Natural killer cell (primary cell): ENCODE measurements at regions not wholly inside any gene's neighbourhood (a gene's known extent, or its start where the extent isn't known, plus 50 kb on each side); places are given as distances from the start of the nearest gene placed in this dataset.

Experiments used
- ATAC-seq, 3 donors: fragments of 150-1000 bp in 2 of 3; fragments of 200-7000 bp in 1 of 3; cut with Tn5 transposase; 1 replicate in 1 of 3; 2 replicates in 2 of 3; pipeline ENCODE4 v1.10.0; 2021; ENCODE audit warnings: mild to moderate bottlenecking in 2 of 3, moderate library complexity in 2 of 3
- DNase-seq, 2 donors: peaks; one replicate each; pipeline versions ENCODE4 v3.0.0 to v3.0.0-alpha.2; 2013 to 2021; ENCODE audit warnings: mixed read lengths in 1 of 2
- H3K27ac ChIP-seq: one replicate; pipeline ENCODE4 v1.5.1; 2013; ENCODE audit warnings: mild to moderate bottlenecking, low read length
- H3K27me3 ChIP-seq: one replicate; pipeline ENCODE4 v1.6.1; 2013; ENCODE audit warnings: low read length; ENCODE audit not compliant: control insufficient read depth, insufficient read depth
- H3K36me3 ChIP-seq: one replicate; pipeline ENCODE4 v1.6.1; 2013; ENCODE audit warnings: low read length; ENCODE audit not compliant: control insufficient read depth, insufficient read depth
- H3K4me1 ChIP-seq: one replicate; pipeline ENCODE4 v1.6.1; 2013; ENCODE audit warnings: low read length; ENCODE audit not compliant: control insufficient read depth, insufficient read depth
- H3K4me3 ChIP-seq: one replicate; pipeline ENCODE4 v1.5.1; 2013; ENCODE audit warnings: low read length
- H3K9me3 ChIP-seq: one replicate; pipeline ENCODE4 v1.6.1; 2013; ENCODE audit warnings: low read length; ENCODE audit not compliant: control insufficient read depth, insufficient read depth
- H3K27ac Mint-ChIP-seq, 2 donors: one replicate each; pipeline ENCODE4 v1.8.0; 2022; ENCODE audit warnings: mild to moderate bottlenecking in 2 of 2, mixed read lengths in 2 of 2, moderate library complexity in 1 of 2
- H3K27me3 Mint-ChIP-seq, 2 donors: one replicate each; pipeline ENCODE4 v1.8.0; 2022; ENCODE audit warnings: low read depth in 2 of 2, mixed read lengths in 2 of 2
- H3K36me3 Mint-ChIP-seq: one replicate; pipeline ENCODE4 v1.8.0; 2022; ENCODE audit warnings: mixed read lengths
- H3K4me1 Mint-ChIP-seq, 2 donors: one replicate each; pipeline ENCODE4 v1.8.0; 2022; ENCODE audit warnings: mixed read lengths in 2 of 2
- H3K4me3 Mint-ChIP-seq: one replicate; pipeline ENCODE4 v1.8.0; 2022; ENCODE audit warnings: mild to moderate bottlenecking, moderate library complexity, mixed read lengths
- H3K9me3 Mint-ChIP-seq, 2 donors: one replicate each; pipeline ENCODE4 v1.8.0; 2022; ENCODE audit warnings: mixed read lengths in 2 of 2
- WGBS: methylation state at CpG from one replicate; pipeline ENCODE4 v1.1.7; 2013; ENCODE audit warnings: missing lambda C conversion rate; ENCODE audit not compliant: insufficient coverage; 5-methylcytosine and 5-hydroxymethylcytosine counted together
- intact Hi-C: fragments of 100-400 bp; cut with micrococcal nuclease; formaldehyde crosslinking; loops from one replicate; pipeline ENCODE4 v1.14.2; 2022
- TF ChIP-seq, protein P1 (sequence below): fragments of 200-600 bp; IDR thresholded peaks from one replicate; pipeline ENCODE4 v1.8.0; 2022; ENCODE audit warnings: antibody characterized with exemption

DNA sequence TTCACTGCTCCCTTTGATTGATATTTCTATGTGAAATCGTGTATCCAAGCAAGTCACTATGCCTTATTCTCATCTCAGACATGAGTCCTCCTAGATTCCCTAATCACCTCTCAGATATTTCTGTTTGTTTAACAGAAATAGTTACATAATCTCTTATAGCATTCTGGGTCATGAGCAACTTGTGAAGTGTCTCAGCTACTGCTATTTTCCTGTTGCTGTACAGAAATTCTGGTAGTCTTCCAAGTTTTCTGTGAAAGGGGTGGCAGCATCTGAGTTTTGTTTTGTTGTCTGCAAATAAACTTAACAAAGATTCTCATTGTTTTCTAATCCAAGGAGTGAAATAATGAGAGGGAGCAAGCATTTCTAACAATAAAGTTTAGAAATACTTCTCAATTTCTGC lies 256.9 kb upstream of the ST8SIA4 start:
- no peak for ATAC-seq
- no peaks in the 10 kb centered on the region for H3K27me3 ChIP-seq
- Mint-ChIP-seq H3K9me3 (peaks cover 4 to 6% of the 10 kb centered on the region in 2 donors), H3K27ac (no peak overlapping the region), H3K4me3 (no peak overlapping the region), H3K27me3 (no peaks in the 10 kb centered on the region), H3K36me3 (no peaks in the 10 kb centered on the region), H3K4me1 (no peaks in the 10 kb centered on the region)
- H3K36me3 ChIP-seq: no peaks in the 10 kb centered on the region
- WGBS: 80% methylated on average over 1 of the region's 1 CpG
- H3K9me3 ChIP-seq: peaks cover 2% of the 10 kb centered on the region
- TF ChIP-seq, protein P1, sequence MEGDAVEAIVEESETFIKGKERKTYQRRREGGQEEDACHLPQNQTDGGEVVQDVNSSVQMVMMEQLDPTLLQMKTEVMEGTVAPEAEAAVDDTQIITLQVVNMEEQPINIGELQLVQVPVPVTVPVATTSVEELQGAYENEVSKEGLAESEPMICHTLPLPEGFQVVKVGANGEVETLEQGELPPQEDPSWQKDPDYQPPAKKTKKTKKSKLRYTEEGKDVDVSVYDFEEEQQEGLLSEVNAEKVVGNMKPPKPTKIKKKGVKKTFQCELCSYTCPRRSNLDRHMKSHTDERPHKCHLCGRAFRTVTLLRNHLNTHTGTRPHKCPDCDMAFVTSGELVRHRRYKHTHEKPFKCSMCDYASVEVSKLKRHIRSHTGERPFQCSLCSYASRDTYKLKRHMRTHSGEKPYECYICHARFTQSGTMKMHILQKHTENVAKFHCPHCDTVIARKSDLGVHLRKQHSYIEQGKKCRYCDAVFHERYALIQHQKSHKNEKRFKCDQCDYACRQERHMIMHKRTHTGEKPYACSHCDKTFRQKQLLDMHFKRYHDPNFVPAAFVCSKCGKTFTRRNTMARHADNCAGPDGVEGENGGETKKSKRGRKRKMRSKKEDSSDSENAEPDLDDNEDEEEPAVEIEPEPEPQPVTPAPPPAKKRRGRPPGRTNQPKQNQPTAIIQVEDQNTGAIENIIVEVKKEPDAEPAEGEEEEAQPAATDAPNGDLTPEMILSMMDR: no peak
- H3K27ac ChIP-seq: no peak overlapping the region
- no peak overlapping the region for H3K4me3 ChIP-seq
- no peak for DNase-seq
- no peaks in the 10 kb centered on the region for H3K4me1 ChIP-seq
- intact Hi-C loops: no loop called here

DNA sequence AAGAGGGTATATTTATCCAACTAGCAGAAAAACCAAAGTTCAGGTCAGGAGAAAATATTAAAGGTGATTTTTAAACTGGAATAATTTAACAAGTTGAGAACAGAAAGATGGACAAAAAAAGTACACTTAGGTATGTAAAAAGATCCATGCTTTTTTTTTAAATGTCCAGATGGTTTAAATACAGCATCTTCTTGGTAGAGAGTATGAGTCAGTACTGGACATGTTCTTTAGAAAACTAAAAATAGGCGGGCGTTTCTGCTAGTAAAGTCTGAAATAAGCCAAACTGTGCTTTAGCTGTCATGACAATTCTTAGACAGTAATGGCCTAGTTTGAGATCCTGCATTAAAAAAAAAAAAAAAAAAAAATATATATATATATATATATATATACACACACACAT lies 255.9 kb upstream of the ST8SIA4 start:
- ATAC-seq (no peak), DNase-seq (no peak)
- H3K4me3 ChIP-seq: no peak overlapping the region
- Mint-ChIP-seq H3K4me3 (no peak overlapping the region), H3K9me3 (peaks cover 4 to 5% of the 10 kb centered on the region in 2 donors), H3K27ac (no peak overlapping the region), H3K36me3 (no peaks in the 10 kb centered on the region), H3K4me1 (no peaks in the 10 kb centered on the region), H3K27me3 (no peaks in the 10 kb centered on the region)
- 95% methylated on average over 2 of the region's 2 CpGs for WGBS
- no peaks in the 10 kb centered on the region for H3K27me3 ChIP-seq
- intact Hi-C loops: no loop called here
- TF ChIP-seq, protein P1: no peak
- H3K9me3 ChIP-seq: peaks cover 2% of the 10 kb centered on the region
- no peaks in the 10 kb centered on the region for H3K36me3 ChIP-seq
- no peak overlapping the region for H3K27ac ChIP-seq
- no peaks in the 10 kb centered on the region for H3K4me1 ChIP-seq

DNA sequence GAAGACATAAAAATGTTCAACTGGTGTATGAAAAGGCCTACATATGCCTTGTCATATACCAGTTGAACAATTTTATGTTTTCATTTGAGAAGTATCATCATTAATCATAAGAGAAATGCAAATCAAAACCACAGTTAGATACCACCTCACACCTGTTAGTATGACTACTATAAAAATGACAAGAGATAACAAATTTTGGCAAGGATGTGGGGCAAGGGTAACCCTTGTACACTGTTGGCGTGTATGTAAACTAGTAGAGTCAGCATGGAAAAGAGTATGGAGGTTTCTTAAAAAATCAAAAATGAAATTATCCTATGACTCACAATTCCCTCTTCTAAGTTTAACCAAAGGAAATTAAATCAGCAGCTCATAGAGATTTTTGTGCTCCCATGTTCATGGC lies 250.4 kb upstream of the ST8SIA4 start:
- H3K4me1 ChIP-seq: no peaks in the 10 kb centered on the region

DNA sequence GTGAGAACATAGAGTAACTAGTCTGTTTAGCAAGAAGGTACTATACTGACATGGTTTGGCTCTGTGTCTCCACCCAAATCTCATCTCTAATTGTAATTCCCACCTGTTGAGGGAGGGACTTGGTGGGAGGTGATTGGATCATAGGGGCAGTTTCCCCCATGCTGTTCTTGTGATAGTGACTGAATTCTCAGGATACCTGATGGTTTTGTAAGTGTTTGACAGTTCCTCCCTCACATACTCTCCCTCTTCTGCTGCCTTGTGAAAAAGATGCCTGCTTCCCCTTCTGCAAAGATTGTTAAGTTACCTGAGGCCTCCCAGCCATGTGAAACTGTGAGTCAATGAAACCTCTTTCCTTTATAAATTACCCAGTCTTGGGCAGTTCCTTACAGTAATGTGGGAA lies 240.4 kb upstream of the ST8SIA4 start:
- Histone ChIP-seq H3K9me3 (no peaks in the 10 kb centered on the region), H3K27ac (no peak overlapping the region), H3K4me1 (no peaks in the 10 kb centered on the region), H3K27me3 (no peaks in the 10 kb centered on the region), H3K36me3 (no peaks in the 10 kb centered on the region), H3K4me3 (no peak overlapping the region)
- Mint-ChIP-seq H3K27me3 (no peaks in the 10 kb centered on the region), H3K36me3 (no peaks in the 10 kb centered on the region), H3K4me1 (no peaks in the 10 kb centered on the region), H3K9me3 (peaks cover 2 to 6% of the 10 kb centered on the region in 2 donors), H3K4me3 (no peak overlapping the region), H3K27ac (no peak overlapping the region)
- no peak for DNase-seq
- intact Hi-C loops: no loop called here
- no peak for ATAC-seq
- TF ChIP-seq, protein P1: no peak

More for the DNA sequence above, 250.4 kb upstream of the ST8SIA4 start:
- TF ChIP-seq, protein P1: no peak
- Mint-ChIP-seq H3K27me3 (no peaks in the 10 kb centered on the region), H3K9me3 (peaks cover 2 to 3% of the 10 kb centered on the region in 2 donors), H3K27ac (no peak overlapping the region), H3K4me1 (no peaks in the 10 kb centered on the region), H3K4me3 (no peak overlapping the region), H3K36me3 (no peaks in the 10 kb centered on the region)
- Histone ChIP-seq H3K9me3 (no peaks in the 10 kb centered on the region), H3K36me3 (no peaks in the 10 kb centered on the region), H3K27me3 (no peaks in the 10 kb centered on the region), H3K27ac (no peak overlapping the region), H3K4me3 (no peak overlapping the region)
- DNase-seq (no peak), ATAC-seq (no peak)
- intact Hi-C loops: no loop called here
- no CpG with 5 or more reads among the region's 1 CpG for WGBS
